ENCODE measurements at regions not wholly inside any gene's neighbourhood (a gene's known extent, or its start where the extent isn't known, plus 50 kb on each side); places are given as distances from the start of the nearest gene placed in this dataset.
A peak's percentile ranks its signal among the peaks of the same experiment; 100 is the strongest.

DNA sequence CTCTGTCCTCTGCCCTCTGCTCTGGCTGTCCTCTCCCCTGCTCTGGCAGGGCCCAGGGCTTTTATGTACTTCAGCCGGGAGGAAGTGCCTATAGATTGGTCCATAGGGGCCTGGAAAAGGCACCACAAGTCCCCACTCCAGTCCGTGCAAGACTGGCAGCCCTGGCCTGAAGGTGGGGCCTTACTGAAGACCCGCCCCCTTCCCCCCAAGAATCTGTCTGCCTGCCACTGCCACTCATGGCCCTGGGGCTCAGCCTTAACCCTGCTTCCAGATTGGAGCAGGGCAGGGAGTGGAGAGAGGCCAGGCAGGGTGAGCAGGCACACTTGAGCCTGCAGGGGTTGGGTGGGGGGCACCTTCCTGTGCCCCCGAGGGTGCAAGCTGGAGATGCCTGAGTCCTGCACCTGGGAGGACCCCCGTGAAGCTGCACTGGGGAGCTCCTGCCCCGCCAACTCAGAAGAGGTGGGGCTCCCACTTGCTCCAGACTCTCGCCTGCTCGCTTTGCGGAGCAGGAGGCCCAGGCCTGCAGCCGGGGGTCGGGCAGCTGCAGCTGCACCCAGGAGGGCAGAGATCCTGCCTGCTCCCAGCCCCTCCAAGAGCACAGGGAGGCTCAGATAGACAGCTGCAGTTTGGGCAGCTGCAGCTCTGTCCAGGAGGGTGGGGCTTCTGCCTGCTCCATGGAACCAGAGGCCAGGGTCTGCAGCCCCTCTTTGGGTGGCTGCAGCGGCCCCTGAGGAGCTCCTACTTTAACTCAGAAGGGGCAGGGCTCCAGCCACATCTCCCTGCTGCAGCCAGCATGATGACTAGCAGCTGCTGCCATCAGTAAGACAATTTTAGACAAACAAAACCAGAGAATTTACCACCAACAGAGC, 51.0 kb upstream of the SC5D start:
- DNase-seq: peak; percentile 51
